Parathyroid adenoma (tissue), 2 donors: ENCODE measurements at regions not wholly inside any gene's neighbourhood (a gene's known extent, or its start where the extent isn't known, plus 50 kb on each side); places are given as distances from the start of the nearest gene placed in this dataset.
"Not testable (repeated sequence)": the region's sequence is repeated elsewhere in the genome, so short reads cannot be mapped to it uniquely, and the experiment has no call there.

Experiments used
- H2AFZ ChIP-seq: fragments of 300-600 bp; sonication (generic); one replicate; pipeline ENCODE4 v1.7.0; 2017; ENCODE audit warnings: antibody characterized with exemption, mild to moderate bottlenecking
- H3K27ac ChIP-seq: fragments of 300-600 bp; sonication (generic); one replicate; pipeline ENCODE4 v1.7.0; 2017
- H3K27me3 ChIP-seq: fragments of 300-600 bp; sonication (generic); one replicate; pipeline ENCODE4 v1.7.0; 2017; ENCODE audit warnings: low read length; ENCODE audit not compliant: control insufficient read depth, insufficient read depth
- H3K36me3 ChIP-seq: fragments of 300-600 bp; sonication (generic); one replicate; pipeline ENCODE4 v1.7.0; 2017; ENCODE audit warnings: low read length; ENCODE audit not compliant: control insufficient read depth, insufficient read depth
- H3K4me1 ChIP-seq: fragments of 300-600 bp; sonication (generic); one replicate; pipeline ENCODE4 v1.7.0; 2017; ENCODE audit warnings: control low read depth
- H3K4me2 ChIP-seq: fragments of 300-600 bp; sonication (generic); one replicate; pipeline ENCODE4 v1.7.0; 2017; ENCODE audit warnings: low read length
- H3K4me3 ChIP-seq: fragments of 300-600 bp; sonication (generic); one replicate; pipeline ENCODE4 v1.7.0; 2017; ENCODE audit warnings: low read depth, low read length
- H3K79me2 ChIP-seq: fragments of 300-600 bp; sonication (generic); one replicate; pipeline ENCODE4 v1.7.0; 2017; ENCODE audit warnings: control low read depth
- H3K9ac ChIP-seq: fragments of 300-600 bp; sonication (generic); one replicate; pipeline ENCODE4 v1.7.0; 2017; ENCODE audit warnings: mild to moderate bottlenecking
- H3K9me3 ChIP-seq: fragments of 300-600 bp; sonication (generic); one replicate; pipeline ENCODE4 v1.7.0; 2017; ENCODE audit warnings: low read length; ENCODE audit not compliant: control insufficient read depth
- TF ChIP-seq, protein P1 (sequence below): fragments of 300-600 bp; sonication (generic); IDR thresholded peaks from one replicate; pipeline ENCODE4 v1.7.0; 2017; ENCODE audit warnings: antibody characterized with exemption, mild to moderate bottlenecking
- donor health status: primary hyperparathyroidism.

DNA sequence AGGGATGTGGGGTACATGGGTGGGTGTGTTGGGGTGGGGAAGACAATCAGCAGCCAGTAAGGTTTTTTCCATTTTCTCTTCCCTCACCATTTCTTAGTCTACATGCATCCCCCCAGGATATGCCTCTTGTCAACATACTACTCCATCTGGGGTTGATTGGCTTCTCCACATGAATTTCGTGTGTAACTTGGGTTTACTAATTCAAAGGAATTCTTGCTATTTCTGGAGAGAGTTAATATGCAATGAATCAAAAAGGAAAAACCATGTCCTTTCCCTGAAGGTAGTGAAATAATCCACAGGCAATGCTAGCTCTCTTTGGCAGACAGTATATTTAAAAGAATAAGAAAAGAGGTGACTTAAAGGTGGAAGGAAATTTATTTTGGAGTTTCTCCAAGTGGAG is 198.4 kb downstream of the EBLN2 start:
- Histone ChIP-seq H3K79me2 (no peaks in the 10 kb centered on the region), H3K4me3 (no peak overlapping the region), H3K36me3 (no peaks in the 10 kb centered on the region), H3K9ac (no peak overlapping the region), H3K27me3 (no peaks in the 10 kb centered on the region), H3K4me1 (no peaks in the 10 kb centered on the region), H3K9me3 (no peaks in the 10 kb centered on the region), H3K4me2 (no peak overlapping the region), H3K27ac (no peak overlapping the region), H2AFZ (no peak overlapping the region)
- TF ChIP-seq, protein P1, sequence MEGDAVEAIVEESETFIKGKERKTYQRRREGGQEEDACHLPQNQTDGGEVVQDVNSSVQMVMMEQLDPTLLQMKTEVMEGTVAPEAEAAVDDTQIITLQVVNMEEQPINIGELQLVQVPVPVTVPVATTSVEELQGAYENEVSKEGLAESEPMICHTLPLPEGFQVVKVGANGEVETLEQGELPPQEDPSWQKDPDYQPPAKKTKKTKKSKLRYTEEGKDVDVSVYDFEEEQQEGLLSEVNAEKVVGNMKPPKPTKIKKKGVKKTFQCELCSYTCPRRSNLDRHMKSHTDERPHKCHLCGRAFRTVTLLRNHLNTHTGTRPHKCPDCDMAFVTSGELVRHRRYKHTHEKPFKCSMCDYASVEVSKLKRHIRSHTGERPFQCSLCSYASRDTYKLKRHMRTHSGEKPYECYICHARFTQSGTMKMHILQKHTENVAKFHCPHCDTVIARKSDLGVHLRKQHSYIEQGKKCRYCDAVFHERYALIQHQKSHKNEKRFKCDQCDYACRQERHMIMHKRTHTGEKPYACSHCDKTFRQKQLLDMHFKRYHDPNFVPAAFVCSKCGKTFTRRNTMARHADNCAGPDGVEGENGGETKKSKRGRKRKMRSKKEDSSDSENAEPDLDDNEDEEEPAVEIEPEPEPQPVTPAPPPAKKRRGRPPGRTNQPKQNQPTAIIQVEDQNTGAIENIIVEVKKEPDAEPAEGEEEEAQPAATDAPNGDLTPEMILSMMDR = no peak

DNA sequence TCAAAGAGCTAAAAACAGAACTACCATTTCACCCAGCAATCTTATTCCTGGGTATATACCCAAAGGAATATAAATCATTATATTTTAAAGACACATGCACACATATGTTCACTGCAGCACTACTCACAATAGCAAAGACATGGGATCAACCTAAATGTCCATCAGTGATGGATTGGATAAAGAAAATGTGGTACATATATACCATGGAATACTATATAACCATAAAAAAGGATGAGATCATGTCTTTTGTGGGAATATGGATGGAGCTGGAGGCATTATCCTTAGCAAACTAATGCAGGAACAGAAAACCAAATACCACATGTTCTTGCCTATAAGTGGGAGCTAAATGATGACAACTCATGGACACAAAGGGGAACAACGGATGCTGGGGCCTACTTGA is 205.1 kb downstream of the EBLN2 start:
- not testable (repeated sequence) for H3K4me3 ChIP-seq, H3K36me3 ChIP-seq, H3K27me3 ChIP-seq, H3K27ac ChIP-seq, H3K4me2 ChIP-seq, H2AFZ ChIP-seq, H3K9ac ChIP-seq, H3K9me3 ChIP-seq, H3K79me2 ChIP-seq, H3K4me1 ChIP-seq

DNA sequence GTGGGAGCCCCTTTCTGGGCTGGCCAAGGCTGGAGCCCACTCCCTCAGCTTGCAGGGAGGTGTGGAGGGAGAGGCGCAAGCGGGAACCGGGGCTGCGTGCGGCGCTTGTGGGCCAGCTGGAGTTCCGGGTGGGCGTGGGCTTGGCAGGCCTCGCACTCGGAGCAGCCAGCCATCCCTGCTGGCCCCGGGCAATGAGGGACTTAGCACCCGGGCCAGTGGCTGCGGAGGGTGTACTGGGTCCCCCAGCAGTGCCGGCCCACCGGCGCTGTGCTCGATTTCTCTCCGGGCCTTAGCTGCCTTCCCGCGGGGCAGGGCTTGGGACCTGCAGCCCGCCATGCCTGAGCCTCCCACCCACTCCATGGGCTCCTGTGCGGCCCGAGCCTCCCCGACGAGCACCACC is 207.7 kb downstream of the EBLN2 start:
- H3K4me2 ChIP-seq, H3K9ac ChIP-seq, H2AFZ ChIP-seq, H3K27ac ChIP-seq, H3K27me3 ChIP-seq, H3K4me3 ChIP-seq, H3K79me2 ChIP-seq, H3K9me3 ChIP-seq, H3K4me1 ChIP-seq, H3K36me3 ChIP-seq: not testable (repeated sequence)

DNA sequence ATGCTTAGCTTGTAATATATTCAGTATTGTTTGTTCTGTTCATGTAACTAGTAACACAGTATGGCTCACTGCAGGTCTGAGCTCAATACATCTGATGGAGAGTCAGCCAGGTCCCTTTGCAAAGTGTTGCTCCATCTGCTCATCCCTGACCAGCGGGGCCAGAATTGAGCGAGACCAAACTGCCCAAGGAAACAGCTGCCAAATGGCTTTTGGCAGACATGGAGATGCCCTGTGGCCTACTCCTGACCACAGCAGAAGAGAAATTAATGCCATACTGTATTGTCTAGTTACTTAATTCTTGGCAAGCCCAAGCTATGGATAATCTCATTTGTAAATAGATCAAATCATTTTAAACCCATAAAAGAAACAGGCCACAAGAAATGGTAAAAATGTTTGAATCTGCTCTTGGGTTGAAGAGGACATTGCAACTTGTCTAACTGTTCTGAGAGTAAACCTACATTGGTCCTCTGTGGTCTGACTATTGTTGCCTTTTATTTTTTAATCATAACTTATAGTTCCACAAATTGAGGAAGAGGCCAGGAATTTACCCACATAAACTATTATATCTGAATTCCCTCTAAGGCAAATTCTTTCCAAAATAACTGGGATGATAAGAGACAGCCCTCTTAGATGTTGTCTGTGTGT is 209.5 kb downstream of the EBLN2 start:
- Histone ChIP-seq H3K27ac (no peak overlapping the region), H3K4me3 (no peak overlapping the region), H3K36me3 (no peaks in the 10 kb centered on the region), H2AFZ (no peak overlapping the region), H3K4me2 (no peak overlapping the region), H3K9me3 (no peaks in the 10 kb centered on the region), H3K4me1 (no peaks in the 10 kb centered on the region), H3K9ac (no peak overlapping the region), H3K79me2 (no peaks in the 10 kb centered on the region), H3K27me3 (no peaks in the 10 kb centered on the region)
- TF ChIP-seq, protein P1 = no peak

DNA sequence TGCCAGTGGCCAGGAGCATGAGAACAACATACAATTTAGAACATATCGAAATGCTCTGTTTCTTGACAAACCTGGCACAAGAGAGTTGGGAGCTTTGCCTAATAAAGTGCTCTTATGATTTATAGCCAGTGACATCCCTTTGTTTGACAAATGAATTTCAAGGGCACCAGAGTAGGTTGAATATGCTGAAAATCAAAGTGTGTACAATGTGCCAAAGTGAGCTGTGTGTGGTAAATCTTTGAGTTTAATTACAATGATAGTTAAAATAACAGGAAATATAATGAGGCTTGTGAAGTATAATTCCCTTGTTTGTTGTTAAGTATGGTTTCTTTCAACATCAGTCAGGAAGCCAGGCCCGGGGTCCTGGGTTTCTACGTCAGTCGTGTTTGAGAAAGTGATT is 211.9 kb downstream of the EBLN2 start:
- Histone ChIP-seq H3K27ac (no peak overlapping the region), H3K9ac (no peak overlapping the region), H3K4me1 (no peaks in the 10 kb centered on the region), H2AFZ (no peak overlapping the region), H3K9me3 (no peaks in the 10 kb centered on the region), H3K36me3 (no peaks in the 10 kb centered on the region), H3K4me2 (no peak overlapping the region), H3K27me3 (no peaks in the 10 kb centered on the region), H3K4me3 (no peak overlapping the region), H3K79me2 (no peaks in the 10 kb centered on the region)
- TF ChIP-seq, protein P1 = no peak

DNA sequence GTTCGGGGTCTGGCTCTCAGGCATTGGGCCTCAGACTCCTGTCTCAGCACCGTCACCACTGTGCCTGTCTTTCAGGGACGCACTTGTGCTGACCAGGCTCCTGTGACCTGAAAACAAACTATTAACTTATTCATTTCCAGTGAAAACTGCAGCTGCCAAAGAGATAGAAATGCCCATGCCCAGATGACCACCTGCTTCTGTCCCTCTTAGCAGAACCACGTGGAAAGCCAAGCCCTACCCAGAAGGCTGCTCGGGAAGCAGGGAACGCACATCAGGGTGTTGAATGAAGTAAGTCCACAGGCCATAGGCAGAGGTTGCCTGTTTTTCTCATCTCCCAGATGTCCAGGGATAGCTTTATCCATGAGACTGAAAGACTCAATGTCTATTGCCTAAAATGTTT is 219.3 kb downstream of the EBLN2 start:
- no peak overlapping the region for H3K4me3 ChIP-seq
- H3K4me2 ChIP-seq = no peak overlapping the region
- TF ChIP-seq, protein P1 = no peak
- H3K36me3 ChIP-seq = no peaks in the 10 kb centered on the region
- no peak overlapping the region for H2AFZ ChIP-seq
- no peak overlapping the region for H3K9ac ChIP-seq
- no peaks in the 10 kb centered on the region for H3K9me3 ChIP-seq
- H3K27me3 ChIP-seq = no peaks in the 10 kb centered on the region
- no peaks in the 10 kb centered on the region for H3K79me2 ChIP-seq
- H3K4me1 ChIP-seq = no peaks in the 10 kb centered on the region
- H3K27ac ChIP-seq = no peak overlapping the region
